ENCODE measurements at regions not wholly inside any gene's neighbourhood (a gene's known extent, or its start where the extent isn't known, plus 50 kb on each side); places are given as distances from the start of the nearest gene placed in this dataset.

DNA sequence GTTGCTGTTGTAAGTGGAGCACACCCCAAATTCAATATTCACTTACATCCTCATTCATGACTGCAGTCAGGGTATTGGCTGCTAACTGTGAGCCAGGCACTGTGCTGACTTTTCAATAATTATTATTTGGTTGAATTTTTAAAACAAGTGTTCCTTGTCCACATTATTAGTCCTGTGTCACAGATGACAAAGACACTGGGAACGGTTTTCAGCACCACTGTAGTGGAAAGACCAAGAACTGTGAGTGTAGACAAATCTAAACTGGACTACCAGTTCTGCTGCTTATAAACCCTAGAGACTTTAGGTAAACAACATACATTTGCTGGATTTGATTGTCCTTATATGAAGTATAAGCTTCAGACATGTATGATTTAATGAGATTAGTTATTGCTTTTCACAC, 197.7 kb upstream of the ROBO2 start:
- ChIA-PET POLR2A (no interaction called here), CTCF (no interaction called here)

GRCh38 chr3:76855451-76855850, 184.4 kb upstream of the ROBO2 start:
- CTCF ChIA-PET: no interaction called here
- POLR2A ChIA-PET: no interaction called here

GRCh38 chr3:76859596-76859995, 180.3 kb upstream of the ROBO2 start:
- POLR2A ChIA-PET: no interaction called here

GRCh38 chr3:76864355-76864754, 175.5 kb upstream of the ROBO2 start:
- POLR2A ChIA-PET: no interaction called here
- CTCF ChIA-PET: no interaction called here

More at GRCh38 chr3:76859596-76859995, 180.3 kb upstream of the ROBO2 start:
- CTCF ChIA-PET: no interaction called here

GRCh38 chr3:76866729-76867408, 173.0 kb upstream of the ROBO2 start:
- POLR2A ChIA-PET: no interaction called here
- CTCF ChIA-PET: no interaction called here

- ChIA-PET CTCF (no interaction called here), POLR2A (no interaction called here)
Measured at GRCh38 chr3:76869726-76870384, 170.0 kb upstream of the ROBO2 start.

DNA sequence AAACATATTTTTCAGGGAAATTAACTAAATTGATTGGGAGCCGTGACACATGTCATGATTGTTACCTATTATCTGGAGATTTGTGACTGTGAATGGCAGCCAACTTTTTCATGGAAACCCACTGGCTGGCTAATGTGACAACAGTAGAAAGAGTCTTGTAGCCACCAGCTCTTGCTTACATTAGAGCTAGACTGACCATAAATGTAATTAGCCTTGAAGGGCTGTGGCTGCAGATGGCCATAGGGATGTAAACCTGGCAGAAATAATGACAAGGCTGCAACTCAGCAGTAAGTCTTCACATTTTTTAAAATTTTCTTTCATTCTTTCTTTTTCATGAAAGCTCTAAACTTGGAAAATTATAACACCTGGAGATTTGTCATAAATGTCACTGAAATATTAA, 168.2 kb upstream of the ROBO2 start:
- ChIA-PET POLR2A (no interaction called here), CTCF (no interaction called here)

DNA sequence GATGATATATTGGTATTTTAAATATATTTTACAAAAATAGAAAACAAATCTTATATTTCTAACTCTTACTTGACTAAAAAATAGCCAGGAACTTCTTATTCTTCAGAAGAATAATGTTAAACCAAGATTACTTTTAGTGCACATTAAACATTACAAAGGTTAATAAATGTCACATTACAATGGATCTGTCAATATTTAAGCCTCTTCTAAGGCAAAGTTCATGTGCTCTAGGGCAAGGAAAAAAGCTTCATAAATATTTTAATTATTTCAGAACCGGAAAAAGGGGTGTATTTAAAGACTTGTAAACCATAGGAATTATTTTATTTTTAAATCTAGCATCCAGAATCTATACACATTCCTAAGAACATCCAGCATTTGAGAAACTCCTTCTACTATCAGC, 166.9 kb upstream of the ROBO2 start:
- CTCF ChIA-PET: no interaction called here
- POLR2A ChIA-PET: no interaction called here

DNA sequence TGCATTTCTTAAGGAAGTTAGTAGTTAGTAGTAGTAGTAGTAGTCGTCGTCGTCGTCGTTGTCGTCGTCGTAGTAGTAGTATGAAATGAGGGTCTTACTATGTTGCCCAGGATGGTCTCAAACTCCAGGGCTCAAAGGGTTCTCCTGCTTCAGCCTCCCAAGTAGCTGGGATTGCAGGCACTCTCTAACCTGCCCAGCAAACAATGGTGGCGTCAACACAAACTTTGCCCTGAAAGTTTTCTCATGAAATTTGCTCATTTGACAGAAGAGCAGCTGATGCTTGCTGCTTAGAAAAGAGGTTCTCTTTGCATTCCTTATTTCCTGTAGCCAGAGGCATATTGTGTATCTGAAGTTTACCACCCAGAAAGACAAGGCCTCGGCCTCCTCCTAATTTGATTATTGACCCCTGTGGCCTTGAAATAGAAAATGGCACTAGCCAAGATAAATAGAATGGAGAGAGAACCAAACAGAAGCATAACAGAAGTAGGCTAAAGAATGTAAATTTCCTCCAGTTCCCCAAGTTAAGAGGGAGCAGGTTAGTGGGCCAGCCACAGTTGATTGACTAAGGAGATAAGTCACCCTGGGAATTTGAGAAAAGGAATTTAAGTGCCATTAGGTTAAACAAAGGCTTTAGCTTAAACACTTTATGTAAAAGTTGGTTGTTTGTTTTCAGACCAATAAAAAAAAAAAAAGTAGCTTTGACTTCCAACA, 166.2 kb upstream of the ROBO2 start:
- ChIA-PET POLR2A (no interaction called here), CTCF (no interaction called here)

DNA sequence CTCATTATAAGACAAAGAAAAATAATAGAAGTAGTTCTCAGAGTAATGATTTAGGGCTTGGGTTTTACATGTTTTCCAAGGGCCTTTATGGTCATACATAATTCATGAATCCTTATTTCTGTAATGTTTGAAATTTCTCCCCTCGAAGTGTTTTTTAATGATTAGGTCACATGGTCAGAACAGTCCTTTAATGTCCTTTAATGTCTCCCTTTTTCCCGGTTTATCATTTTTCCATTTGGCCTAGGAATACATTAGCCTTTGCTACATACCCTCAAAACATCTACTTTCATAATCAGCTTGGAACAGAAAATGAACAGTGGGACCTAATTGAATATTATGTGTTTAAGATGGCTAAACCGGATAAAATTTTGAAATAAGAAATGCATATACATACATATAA, 159.9 kb upstream of the ROBO2 start:
- POLR2A ChIA-PET: no interaction called here
- CTCF ChIA-PET: no interaction called here

DNA sequence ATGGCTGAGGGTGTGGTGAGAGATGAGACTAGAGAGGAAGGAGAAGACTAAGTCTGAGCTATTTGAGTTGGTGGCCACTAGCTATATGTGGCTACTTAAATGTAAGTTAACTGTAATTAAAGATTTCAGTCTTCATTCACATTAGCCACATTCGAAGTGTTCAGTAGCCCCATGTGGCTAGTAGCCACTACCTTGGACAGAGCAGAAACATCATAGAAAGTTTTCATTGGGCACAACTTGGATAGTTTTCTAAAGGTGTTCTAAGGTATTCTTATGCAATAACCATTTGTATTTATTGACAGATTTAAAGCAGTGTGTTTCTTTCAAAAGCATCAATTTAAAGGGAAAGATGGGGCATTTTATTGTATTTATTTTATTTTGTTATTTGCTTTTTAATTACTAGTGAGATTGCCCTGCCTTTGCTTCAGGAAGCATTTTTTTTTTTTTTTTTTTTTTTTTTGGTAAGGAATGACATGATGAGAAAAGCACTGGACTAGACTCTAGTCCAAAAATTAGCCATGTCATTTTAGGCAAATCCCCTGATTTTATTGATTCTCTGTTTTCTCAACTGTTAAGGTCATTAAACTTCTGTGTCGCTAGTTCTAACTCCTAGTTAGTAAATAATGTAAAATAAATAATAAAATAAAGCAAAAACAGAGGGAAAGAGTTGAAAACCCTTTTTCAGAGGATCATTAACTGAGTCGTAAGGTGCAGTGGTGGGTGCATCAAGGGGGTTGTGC, 153.0 kb upstream of the ROBO2 start:
- ChIA-PET CTCF (no interaction called here), POLR2A (no interaction called here)

DNA sequence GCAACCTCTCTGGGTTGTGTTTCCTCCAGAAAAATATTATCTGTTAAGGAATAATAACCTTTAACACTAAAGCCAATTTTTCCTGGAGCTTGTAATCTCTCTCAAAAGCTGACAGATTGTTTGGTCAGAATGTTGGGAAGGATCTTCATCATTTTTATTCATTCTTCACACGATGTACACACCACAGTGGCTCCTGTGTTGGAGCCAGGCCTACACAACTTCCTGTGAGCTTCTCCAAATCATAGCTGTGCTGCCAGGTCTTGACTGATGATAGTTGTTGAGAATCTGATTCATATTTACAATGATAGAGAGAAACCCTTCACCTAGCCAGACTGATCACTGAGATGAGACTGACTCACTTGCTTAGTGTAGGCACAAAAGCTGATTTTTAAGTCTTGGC, 151.0 kb upstream of the ROBO2 start:
- POLR2A ChIA-PET: no interaction called here
- CTCF ChIA-PET: no interaction called here

GRCh38 chr3:76889911-76890310, 150.0 kb upstream of the ROBO2 start:
- ChIA-PET POLR2A (no interaction called here), CTCF (no interaction called here)

DNA sequence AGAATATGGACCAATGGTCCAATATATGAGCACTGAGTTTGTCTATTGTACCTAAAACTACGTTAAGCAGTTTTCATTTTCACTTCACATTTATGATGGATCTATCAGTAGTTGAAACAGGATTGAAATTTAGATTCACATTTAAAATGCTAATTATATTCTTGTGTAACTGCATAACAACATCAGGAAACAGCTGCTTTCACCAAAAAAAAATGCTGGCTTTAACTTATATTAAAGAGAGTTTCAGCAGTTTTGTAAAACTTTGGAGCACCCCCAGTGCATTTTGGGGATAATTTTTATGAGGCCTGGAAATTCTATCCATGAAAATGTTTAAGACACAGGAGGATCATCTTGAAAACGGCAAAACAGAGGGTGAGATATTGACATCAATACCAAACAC, 142.8 kb upstream of the ROBO2 start:
- POLR2A ChIA-PET: no interaction called here
- CTCF ChIA-PET: no interaction called here

GRCh38 chr3:76900596-76900995, 139.3 kb upstream of the ROBO2 start:
- ChIA-PET CTCF (no interaction called here), POLR2A (no interaction called here)

DNA sequence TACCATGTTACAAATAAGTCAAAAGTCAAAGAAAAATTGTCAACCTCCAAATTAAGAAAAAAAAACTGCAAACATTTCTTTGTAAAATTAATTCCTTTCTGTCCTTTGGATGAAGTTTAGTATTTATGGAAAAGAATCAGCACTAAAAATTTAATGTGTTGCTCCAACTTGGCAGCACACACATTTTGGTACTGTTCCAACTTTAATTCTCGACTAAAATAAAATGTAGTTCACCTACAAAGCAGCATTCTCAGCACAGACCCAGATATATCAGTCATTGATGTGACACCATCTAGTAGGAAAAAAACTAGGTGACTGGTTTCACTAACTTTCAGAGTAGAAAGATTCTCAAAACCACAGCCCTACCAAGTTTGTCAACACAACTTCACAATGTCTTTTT, 131.7 kb upstream of the ROBO2 start:
- ChIA-PET POLR2A (no interaction called here), CTCF (no interaction called here)

DNA sequence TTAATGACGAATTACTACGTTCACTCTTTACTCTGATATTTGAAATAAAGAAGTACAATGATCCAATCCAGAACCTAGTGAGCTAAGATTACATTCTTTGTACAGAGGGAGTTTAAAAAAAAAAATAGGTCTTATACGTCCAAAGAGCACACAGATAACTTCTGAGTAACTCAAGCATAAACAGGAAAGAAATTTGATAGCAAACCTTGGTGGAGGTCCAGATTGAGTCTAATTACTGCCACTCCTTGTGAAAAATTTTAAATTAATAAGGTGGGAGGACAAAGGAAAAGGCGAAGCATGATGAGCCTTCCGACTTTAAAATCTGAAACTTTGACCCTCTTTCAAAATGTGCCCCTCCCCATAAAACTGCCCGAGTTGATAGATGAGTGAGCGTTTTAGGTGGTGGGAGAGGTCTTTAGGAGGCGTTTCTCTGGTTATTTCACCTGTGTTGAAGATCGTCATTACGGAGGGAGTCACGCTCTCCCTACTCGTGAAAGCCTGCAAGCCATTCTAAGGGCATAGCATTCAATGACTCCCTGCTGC, 127.0 kb upstream of the ROBO2 start:
- ChIA-PET POLR2A (no interaction called here), CTCF (no interaction called here)

DNA sequence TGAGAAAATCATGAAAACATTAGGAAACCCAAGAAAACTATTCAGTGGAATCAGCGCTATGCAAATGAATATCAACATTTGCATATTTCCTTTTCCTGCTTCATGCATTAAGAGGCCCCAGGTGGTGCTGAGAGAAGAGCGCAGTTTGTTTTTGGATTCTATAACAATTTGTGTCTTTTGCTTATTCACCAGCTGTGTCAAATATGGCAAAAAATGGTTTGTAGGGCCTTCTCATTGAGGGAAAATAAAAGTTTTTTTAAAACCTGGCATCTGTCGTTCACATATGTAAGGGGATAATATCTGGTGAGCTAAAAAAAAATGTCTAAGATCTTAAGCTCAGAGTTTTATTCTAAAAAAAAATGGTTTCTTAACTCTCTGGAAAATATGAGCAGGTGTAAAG, 122.5 kb upstream of the ROBO2 start:
- CTCF ChIA-PET: no interaction called here
- POLR2A ChIA-PET: no interaction called here

GRCh38 chr3:76920511-76920910, 119.4 kb upstream of the ROBO2 start:
- CTCF ChIA-PET: no interaction called here
- POLR2A ChIA-PET: no interaction called here

DNA sequence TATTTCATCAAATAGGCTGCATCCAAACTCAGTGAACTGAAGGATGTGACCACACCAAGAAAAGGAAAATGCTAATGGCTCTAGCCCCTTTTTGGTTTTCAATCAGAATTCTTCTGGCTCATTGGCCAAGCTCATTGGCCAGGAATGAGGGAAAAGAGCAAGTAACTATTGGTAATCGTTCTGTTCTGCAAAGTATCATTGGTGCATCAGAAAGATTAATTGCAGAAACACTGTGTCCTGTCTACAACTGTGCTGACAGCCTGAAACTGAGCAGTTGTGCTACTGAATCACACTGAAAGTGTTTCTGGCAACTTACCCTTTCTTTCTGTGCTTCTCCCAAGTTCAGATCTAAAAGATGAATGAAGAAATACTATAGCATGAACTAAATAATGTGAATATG, 116.4 kb upstream of the ROBO2 start:
- CTCF ChIA-PET: no interaction called here

DNA sequence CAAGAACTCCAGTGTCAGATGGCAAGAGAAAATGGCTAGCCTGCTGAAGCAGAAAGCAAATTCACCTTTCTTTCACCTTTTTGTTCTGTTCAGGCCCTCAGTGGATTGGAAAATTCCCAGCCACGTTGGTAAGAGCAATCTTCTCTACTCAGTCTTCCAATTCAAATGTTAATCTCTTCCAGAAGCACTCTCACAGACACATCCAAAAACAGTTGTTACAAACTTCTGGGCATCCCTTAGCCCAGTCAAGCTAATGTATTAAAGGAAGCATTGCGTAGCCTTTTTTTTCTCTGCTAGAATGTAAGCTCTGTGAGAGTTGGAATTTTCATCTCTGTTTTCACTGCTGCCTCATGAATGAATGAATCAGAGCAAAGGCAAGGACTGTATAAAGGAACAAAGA, 109.2 kb upstream of the ROBO2 start:
- ChIA-PET CTCF (no interaction called here), POLR2A (no interaction called here)

More for the DNA sequence above, 116.4 kb upstream of the ROBO2 start:
- POLR2A ChIA-PET: no interaction called here
